Head of caudate nucleus (tissue), 42 donors: ENCODE measurements at regions not wholly inside any gene's neighbourhood (a gene's known extent, or its start where the extent isn't known, plus 50 kb on each side); places are given as distances from the start of the nearest gene placed in this dataset.
A peak's percentile ranks its signal among the peaks of the same experiment; 100 is the strongest.

ENCODE experiments used
- DNase-seq, 42 donors: peaks; one replicate each; pipeline versions ENCODE4 v3.0.0 to v3.0.0-alpha.2; 2020 to 2021; ENCODE audit warnings: mixed read lengths in 7 of 42
- intact Hi-C: fragments of 100-400 bp; cut with DNase I; formaldehyde crosslinking; loops from one replicate; pipeline ENCODE4 v1.15.0; 2022

DNA sequence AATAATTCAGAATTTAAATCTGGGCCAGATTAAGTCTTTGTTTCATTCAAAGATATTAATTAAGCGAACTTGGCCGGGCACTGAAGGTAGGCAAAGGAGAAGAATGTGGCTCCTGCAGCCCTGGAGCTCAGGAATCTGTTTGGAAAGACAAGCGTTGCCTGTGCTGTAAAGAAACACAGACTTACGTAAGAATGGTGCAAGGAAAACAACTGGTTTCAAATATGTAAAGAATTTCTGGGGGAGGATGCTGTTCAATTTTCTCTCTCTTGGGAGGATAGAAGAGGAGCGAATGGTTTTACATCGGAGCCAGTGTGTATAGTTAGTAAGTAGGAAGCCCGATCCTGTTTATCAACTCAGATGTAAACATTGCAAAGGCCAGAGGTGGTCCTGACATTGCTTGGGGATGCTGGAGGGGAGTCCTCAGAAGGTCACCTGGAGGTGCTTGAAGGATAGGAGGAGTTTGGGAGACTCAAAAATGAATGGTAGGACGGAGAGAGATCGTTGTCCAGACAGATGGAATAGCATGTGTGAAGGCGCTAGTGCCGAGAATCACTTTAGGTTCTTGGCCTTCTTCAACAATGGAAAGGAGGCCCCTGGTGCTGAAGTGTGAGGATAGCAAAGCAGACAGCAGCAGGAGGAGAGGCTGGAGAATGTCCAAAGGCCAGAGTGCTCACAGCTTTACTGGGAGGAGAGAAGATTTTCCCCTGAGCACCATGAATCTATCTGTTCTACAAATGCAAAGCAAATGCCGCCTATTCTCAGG is 456.1 kb downstream of the LPIN1 start:
- intact Hi-C loops, result no loop called here
- no peak for DNase-seq

DNA sequence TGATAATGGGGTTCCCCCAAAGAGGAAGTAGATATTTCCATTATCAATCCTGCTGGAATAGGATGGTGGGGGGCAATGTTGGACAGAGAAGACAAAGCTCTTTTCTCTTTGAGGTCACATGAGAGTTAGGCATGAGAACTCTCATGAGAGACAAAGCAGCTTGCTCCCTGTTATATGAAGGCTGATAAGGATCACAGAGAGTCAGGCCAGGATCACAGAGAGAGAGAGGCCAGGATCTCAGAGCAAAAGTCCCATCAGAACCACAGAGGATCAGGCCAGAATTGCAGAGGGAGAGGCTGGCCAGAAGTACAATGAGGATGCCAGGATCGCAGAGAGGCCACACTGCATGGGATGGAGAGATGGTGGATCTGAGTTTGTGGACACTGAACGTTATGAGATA is 457.1 kb downstream of the LPIN1 start:
- intact Hi-C loops, result no loop called here

DNA sequence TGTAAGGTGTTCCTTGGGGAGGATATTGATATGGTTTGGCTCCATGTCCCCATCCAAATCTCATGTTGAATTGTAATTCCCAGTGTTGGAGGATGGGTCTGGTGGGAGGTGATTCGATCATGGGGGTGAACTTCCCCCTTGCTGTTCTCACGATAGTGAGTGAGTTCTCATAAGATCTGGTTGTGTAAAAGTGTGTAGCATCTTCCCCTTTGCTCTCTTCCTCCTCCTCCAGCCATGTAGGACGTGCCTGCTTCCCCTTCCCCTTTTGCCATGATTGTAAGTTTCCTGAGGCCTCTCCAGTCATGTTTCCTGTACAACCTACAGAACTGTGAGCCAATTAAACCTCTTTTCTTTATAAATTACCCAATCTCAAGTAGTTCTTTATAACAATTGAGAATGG is 458.7 kb downstream of the LPIN1 start:
- intact Hi-C loops, result no loop called here
- DNase-seq, result no peak

More for the DNA sequence above, 457.1 kb downstream of the LPIN1 start:
- no peak for DNase-seq

DNA sequence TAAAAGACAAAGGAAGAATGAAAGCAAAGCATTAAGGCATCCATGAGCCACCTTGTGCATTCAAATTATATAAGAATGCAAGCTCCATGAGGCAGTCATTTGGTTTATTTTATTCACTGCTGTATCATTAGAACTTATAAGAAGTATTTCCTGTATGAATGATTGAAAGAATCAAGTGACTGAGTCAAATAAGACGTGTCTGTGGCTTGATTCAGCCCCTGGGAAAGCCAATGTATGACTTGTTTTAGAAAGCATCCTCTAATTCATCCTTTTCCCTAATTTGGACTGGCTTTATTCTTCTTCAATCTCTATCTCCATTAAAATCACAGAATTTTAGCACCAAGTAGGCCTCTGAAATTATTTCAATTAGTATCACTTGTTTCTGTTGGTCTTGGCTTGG is 461.1 kb downstream of the LPIN1 start:
- intact Hi-C loops, result no loop called here
- DNase-seq, result no peak

DNA sequence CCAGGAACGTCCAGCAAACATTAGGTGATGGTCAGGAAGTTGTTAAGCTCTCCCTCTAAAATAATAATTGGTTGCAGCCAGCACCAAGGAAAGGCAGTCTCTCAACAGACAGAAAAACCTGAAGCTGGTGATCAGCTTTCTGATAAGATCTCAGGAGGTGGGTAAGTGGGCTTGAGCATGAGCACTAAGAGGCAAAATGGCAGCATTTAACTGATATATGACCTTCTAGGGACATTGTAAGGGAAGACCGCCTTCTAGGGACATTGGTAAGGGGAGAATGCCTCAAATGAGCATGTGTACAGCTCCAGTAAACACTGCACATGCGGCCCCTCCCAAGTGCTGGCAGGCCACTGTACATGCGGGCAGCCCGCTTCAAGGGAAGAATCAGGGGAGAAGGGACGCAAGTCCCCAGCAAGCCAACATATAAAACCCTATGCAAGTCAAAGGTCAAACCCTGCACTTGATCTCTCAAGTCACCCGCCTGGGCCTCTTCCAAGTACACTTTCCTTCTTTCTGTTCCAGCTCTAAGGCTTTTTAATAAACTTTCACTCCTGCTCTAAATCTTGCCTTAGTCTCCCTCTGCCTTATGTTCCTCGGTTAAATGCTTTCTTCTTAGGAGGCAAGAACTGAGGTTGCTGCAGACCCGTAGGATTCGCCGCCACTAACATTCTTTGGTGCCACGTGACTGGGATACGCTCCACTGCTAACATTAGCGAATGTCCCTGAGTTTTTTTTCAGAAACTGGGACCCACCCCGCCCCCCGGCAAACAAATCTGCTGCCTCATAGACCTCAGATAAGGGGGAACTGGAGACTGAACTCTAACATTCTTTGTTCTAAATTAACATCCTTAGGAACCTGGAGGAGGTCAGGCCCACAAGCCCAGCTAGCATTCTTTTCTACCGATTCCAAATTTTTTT is 463.8 kb downstream of the LPIN1 start:
- DNase-seq, result peak in 1 of 42 donors; percentile 17
- intact Hi-C loops, result no loop called here

DNA sequence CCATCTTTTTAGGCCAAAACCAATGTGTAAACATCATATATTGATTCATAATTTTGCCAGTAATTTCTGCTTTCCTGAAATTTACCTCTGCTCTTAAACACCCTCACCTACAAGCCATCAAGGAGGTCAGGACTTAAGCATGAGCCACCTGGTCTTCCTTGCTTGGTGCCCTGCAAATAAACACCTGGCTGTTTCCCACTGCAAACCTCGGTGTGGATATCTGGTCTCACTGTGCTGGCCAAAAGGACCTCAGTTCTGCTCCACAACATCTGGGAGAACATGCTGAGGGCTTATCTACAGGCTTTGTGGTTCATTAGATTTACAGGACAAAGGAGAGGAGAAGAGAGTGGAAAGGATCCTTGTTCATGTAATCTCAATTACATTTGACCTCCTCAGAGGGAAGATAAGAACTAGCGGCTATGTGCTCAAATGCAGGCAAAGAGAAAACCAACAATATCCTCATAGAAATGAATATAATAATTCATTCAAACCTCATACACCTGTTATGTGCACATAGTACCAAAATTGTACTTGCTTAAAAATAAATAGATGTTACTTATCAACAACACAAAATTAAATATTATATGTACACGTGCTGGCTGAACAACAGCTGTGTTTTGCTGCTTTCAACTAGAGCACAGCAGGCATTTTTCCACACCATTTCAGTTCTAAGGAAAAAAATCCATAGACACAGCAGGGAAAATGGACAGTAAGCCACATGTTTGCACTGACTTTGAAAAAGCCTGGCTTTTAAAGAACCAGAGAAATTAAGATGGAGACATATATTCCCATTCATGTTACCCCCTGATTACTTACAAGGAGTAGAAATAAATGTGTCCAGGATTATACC is 465.1 kb downstream of the LPIN1 start:
- intact Hi-C loops, result no loop called here
- no peak for DNase-seq

DNA sequence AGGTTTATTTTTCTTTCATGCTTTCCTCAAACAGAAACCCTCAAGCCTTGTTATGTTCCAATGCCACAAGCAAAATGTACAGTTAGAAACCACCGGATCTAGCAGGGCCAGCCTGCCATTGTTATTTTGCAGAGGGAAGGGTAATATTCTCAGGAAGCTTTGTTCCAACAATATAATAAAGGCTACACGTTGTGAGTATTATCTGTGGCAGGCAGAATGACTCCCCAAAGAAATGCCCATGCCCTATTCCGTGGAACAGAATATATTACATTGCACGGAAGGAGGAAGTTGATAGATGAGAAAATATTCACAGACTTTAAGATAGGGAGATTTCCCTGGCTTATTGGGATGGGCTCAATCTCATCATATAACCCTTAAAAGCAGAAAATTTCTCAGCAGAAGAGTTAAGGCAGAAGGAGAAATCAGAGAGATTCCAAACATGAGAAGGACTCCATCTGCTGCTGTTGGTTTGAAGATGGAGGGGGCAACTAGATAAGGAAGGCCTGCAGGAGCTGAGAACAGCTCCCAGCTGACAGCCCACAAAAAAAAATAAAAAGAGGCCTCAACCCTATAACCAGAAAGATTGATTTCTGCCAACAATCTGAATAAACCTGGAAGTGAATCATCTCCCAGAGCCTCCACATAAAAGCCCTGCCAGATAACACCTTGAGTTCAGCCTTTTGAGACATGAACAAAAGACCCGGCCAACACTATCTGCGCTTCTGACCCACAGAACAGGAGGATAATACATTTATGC is 466.6 kb downstream of the LPIN1 start:
- intact Hi-C loops, result no loop called here
- DNase-seq, result no peak

DNA sequence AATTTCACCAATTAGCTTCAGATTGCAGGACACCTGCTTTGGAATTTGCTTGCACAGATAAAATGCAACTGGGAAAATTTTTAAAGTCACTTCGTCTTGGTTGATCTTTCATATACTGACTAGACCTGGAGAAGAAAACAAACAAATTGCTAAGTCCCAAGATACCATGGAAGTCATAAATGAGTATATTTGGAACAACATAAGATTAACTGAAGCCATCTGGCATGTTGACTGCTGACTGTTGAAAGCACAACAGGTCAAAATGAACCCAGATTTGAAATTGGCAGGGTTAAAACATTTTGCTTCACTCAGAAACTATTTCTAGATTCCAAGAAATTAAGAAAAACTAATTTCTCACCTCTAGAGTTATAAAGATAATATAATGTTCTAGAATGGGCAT is 470.7 kb downstream of the LPIN1 start:
- intact Hi-C loops, result no loop called here
- DNase-seq, result no peak

DNA sequence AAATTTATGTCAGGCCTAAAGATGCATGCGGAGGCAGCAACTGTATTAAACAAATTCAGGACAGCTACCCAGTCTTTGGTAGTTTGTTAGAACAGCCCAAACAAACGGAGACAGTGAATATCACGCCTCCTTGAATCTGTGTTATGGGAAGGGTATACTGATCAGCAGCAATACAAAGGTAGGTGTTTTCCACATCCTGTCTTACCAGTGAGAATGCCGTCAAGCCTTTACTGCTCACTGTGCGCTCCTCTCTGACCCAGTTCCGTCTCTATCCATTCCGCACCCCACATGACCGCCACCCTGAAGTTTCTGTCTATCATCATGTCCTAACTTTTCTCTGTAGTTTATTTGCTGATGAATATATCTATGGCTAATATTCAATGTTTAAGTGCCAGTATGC is 473.3 kb downstream of the LPIN1 start:
- intact Hi-C loops, result no loop called here
- DNase-seq, result no peak

DNA sequence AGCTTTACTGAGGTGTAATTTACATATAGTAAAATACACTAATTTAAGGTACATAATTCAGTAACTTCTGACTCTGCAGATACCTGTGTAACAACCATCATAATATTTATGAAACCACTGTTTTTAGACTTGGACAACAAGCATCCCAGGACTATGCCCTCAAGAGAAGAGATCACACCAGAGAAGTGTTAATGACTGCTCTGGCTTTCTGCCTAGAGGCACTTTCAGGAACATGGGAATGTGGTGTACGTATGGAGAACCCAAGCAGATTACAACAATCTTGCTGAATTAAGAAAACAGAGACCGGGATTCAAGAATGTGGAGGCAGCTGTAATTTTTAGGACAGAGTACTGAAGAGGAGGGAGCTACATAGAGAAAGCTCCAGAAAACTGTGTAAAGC is 475.2 kb downstream of the LPIN1 start:
- intact Hi-C loops, result no loop called here
- no peak for DNase-seq

DNA sequence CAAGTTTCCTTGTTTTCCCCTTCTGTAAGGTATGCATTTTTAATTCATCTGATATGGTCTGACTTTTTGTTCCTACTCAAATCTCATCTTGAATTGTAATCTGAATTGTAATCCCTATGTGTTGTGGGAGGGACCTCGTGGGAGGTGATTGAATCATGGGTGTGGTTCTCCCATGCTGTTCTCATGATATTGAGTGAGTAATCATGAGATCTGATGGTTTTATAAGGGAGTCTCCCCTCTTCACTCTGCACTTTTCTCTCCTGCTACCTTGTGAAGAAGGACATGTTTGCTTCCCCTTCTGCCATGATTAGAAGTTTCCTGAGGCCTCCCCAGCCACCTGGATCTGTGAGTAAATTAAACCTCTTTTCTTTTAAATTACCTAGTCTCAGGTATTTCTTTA is 476.1 kb downstream of the LPIN1 start:
- DNase-seq, result no peak
- intact Hi-C loops, result no loop called here

DNA sequence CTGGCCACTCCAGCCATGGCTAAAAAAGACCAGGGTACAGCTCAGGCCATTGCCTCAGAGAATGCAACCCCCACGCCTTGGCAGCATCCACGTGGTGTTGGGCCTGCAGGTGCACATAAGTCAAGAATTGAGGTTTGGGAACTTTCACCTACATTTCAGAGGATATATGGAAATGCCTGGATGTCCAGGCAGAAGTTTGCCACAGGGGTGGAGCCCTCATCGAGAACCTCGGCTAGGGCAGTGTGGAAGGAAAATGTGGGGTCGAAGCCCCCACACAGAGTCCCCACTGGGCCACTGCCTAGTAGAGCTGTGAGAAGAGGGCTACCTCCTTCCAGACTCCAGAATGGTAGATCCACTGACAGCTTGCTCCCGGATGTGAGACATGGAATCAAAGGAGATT is 477.3 kb downstream of the LPIN1 start:
- DNase-seq, result no peak
- intact Hi-C loops, result no loop called here

DNA sequence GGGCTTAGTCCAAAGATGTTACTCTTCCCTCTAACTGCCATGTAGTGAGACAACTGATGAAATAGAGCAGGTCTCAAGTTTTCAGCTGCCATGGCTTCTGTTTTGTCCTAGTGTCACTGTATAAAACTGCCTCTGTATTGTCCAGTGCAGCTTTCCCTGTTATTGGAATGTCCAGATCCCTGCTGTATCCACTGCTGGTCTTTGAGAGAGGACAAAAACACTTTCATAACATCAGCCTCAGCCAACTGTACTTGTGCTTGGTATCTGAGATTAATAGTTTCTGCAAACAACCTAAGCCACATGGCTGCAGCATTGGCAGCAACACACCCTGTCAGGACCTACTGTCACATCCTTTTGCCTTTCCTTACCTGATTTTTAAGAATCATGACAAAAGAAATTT is 480.2 kb downstream of the LPIN1 start:
- no peak for DNase-seq
- intact Hi-C loops, result no loop called here

DNA sequence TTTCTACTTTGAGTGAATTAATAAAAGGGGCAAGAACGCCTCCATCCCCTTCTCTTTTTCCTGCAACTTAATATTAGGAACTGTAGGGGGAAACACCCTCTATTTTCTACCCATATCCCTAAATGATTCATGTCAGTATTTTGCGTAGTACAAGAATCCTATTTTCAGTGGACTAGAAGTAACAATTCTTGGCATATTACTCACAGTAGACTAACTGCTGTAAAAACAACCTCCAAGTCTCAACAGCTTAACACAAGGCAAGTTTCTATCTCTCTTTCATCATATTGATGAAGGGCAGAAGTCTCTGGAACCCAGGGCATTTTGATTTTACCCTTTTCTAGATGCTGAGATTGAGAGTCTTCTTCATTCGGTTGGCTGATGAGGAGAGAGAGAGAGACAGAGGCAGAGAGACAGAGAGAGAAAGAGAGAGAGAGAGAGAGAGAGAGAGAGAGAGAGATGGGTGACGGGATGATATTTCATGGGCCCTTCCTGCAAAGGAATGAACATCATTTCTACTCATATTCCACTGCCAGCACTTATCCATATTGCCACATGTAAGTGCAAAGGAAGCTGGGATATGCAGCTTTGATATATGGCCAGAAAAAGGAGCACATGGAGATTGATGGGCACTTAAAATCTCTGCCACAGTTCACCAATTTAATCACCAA is 481.6 kb downstream of the LPIN1 start:
- DNase-seq, result no peak
- intact Hi-C loops, result no loop called here

DNA sequence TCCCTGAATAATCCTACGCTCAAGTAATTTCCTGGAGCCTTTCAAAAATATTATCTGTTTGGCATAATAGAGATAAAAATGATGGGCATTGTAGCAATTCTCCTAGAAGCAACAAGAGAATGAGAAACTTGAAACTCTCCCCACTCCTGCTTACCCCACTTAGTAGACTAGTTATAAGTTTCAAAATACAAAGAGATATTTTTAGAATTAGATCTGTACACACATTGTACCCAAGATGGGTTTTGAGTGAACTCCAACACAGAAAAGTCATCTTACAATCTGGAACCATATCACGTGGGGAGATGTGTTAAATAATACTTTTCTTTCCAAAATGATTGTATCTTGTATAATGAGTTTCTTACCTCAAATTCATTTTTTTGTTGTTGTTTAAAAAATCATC is 484.9 kb downstream of the LPIN1 start:
- intact Hi-C loops, result no loop called here
- DNase-seq, result no peak

DNA sequence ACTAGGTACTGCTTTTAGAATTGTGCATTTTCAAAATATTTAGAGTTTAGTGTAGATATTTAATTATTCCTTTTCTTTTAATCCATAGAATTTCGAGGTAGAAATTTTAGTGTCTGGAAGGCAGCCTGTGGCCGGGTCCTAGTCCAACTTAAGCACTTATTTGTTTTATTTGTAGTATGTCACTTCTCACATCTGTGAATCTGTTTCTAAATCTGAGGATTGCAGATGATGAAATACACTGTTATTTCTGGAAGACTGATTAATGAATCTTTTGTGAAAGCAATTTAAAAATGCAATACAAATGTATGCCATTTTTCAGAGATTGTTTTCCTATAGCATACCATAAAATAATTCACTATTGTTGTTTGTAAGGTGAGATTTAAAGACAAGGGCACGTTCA is 483.9 kb upstream of the TRIB2 start:
- DNase-seq, result no peak
- intact Hi-C loops, result no loop called here

DNA sequence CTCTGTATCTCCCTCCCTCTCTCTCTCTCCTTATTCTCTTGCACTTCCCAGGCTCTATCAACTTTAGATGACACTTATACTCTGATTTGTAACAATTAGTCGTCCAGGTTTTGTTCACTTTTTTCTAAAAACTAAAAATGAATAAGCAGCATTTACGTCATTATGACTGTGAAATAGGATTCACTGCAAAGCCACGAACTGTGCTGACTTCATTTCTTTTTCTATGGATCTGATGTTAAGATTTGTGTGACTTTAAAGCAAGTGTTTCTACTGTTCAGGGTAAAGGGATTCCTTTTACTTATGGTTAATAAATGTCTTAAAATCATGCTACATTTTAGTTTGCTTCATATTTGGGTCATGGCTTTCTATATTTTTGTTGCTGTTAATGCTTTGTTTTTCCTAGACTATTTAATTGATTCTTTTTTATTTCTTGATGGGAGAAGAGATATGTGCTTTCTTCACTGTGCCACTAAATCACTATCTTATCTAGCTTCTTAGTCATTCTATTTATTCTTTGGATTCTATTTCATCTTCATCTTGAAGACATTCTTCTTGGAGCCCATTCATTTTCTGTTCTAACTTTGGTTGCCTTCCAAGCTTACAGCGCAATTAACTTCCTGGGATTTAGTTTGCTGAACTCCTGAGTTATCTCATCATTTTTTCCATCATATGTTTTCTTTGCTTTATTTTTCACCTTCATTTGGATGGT is 480.4 kb upstream of the TRIB2 start:
- DNase-seq, result no peak
- intact Hi-C loops, result no loop called here

DNA sequence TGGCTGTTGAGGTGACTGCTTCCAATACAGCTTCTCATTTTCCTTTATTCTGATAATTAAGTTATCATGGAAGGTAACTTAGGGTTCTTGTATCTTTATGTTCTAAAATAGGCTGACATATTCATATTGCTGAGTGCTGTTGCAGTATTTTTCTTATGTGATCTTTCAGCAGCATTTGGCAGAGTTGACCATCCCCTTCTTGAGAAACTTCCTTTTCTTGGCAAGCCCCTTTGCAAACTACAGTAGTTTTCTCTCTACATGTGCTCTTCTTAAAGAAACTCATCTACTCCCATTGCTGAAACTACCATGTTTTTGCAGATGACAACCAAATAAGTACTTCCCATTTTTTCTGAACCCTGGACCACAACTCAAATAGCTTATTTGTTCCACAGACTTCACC is 476.5 kb upstream of the TRIB2 start:
- DNase-seq, result no peak
- intact Hi-C loops, result no loop called here
